ENCODE measurements at regions not wholly inside any gene's neighbourhood (a gene's known extent, or its start where the extent isn't known, plus 50 kb on each side); places are given as distances from the start of the nearest gene placed in this dataset.
"Not testable (repeated sequence)": the region's sequence is repeated elsewhere in the genome, so short reads cannot be mapped to it uniquely, and the experiment has no call there.

- DNase-seq, result no peak
- Histone ChIP-seq H3K27ac (ENCODE audit: low read length) (no peak overlapping the region), H3K36me3 (ENCODE audit: control insufficient read depth, insufficient read depth, low read length) (no peaks in the 10 kb centered on the region), H3K4me3 (ENCODE audit: low read length) (no peak overlapping the region), H3K4me1 (ENCODE audit: control insufficient read depth, insufficient read depth, low read length) (peaks cover 6% of the 10 kb centered on the region), H3K9me3 (ENCODE audit: control insufficient read depth, low read depth, low read length) (no peaks in the 10 kb centered on the region), H3K27me3 (ENCODE audit: control insufficient read depth, insufficient read depth, low read length) (no peaks in the 10 kb centered on the region)
- WGBS (ENCODE audit: insufficient coverage, low lambda C conversion rate), result no CpG with 5 or more reads among the region's 7 CpGs
Observed at GRCh38 chr18:10141559-10141958, 227.7 kb downstream of the VAPA start.

- no peaks in the 10 kb centered on the region for H3K27me3 ChIP-seq (ENCODE audit: control insufficient read depth, insufficient read depth, low read length)
- no peaks in the 10 kb centered on the region for H3K36me3 ChIP-seq (ENCODE audit: control insufficient read depth, insufficient read depth, low read length)
- no peaks in the 10 kb centered on the region for H3K9me3 ChIP-seq (ENCODE audit: control insufficient read depth, low read depth, low read length)
- DNase-seq, result no peak
- no CpG with 5 or more reads among the region's 7 CpGs for WGBS (ENCODE audit: insufficient coverage, low lambda C conversion rate)
- H3K4me1 ChIP-seq (ENCODE audit: control insufficient read depth, insufficient read depth, low read length), result peaks cover 6% of the 10 kb centered on the region
- no peak overlapping the region for H3K4me3 ChIP-seq (ENCODE audit: low read length)
- no peak overlapping the region for H3K27ac ChIP-seq (ENCODE audit: low read length)
Observed at GRCh38 chr18:10142056-10142455, 228.2 kb downstream of the VAPA start.

- Histone ChIP-seq H3K4me3 (ENCODE audit: low read length) (no peak overlapping the region), H3K36me3 (ENCODE audit: control insufficient read depth, insufficient read depth, low read length) (no peaks in the 10 kb centered on the region), H3K27ac (ENCODE audit: low read length) (no peak overlapping the region), H3K27me3 (ENCODE audit: control insufficient read depth, insufficient read depth, low read length) (no peaks in the 10 kb centered on the region), H3K4me1 (ENCODE audit: control insufficient read depth, insufficient read depth, low read length) (peaks cover 6% of the 10 kb centered on the region), H3K9me3 (ENCODE audit: control insufficient read depth, low read depth, low read length) (no peaks in the 10 kb centered on the region)
- 90% methylated on average over 2 of the region's 14 CpGs for WGBS (ENCODE audit: insufficient coverage, low lambda C conversion rate)
- no peak for DNase-seq
Observed at GRCh38 chr18:10142496-10143160, 228.8 kb downstream of the VAPA start.

- H3K36me3 ChIP-seq (ENCODE audit: control insufficient read depth, insufficient read depth, low read length), result no peaks in the 10 kb centered on the region
- WGBS (ENCODE audit: insufficient coverage, low lambda C conversion rate), result no CpG with 5 or more reads among the region's 3 CpGs
- H3K9me3 ChIP-seq (ENCODE audit: control insufficient read depth, low read depth, low read length), result no peaks in the 10 kb centered on the region
- no peak overlapping the region for H3K4me3 ChIP-seq (ENCODE audit: low read length)
- no peak for DNase-seq
- peaks cover 6% of the 10 kb centered on the region for H3K4me1 ChIP-seq (ENCODE audit: control insufficient read depth, insufficient read depth, low read length)
- H3K27ac ChIP-seq (ENCODE audit: low read length), result no peak overlapping the region
- H3K27me3 ChIP-seq (ENCODE audit: control insufficient read depth, insufficient read depth, low read length), result no peaks in the 10 kb centered on the region
Observed at GRCh38 chr18:10143596-10143995, 229.8 kb downstream of the VAPA start.

- H3K27me3 ChIP-seq (ENCODE audit: control insufficient read depth, insufficient read depth, low read length), result no peaks in the 10 kb centered on the region
- no peak overlapping the region for H3K27ac ChIP-seq (ENCODE audit: low read length)
- no peak for DNase-seq
- no peak overlapping the region for H3K4me3 ChIP-seq (ENCODE audit: low read length)
- H3K36me3 ChIP-seq (ENCODE audit: control insufficient read depth, insufficient read depth, low read length), result no peaks in the 10 kb centered on the region
- peaks cover 6% of the 10 kb centered on the region for H3K4me1 ChIP-seq (ENCODE audit: control insufficient read depth, insufficient read depth, low read length)
- H3K9me3 ChIP-seq (ENCODE audit: control insufficient read depth, low read depth, low read length), result no peaks in the 10 kb centered on the region
- 60% methylated on average over 1 of the region's 4 CpGs for WGBS (ENCODE audit: insufficient coverage, low lambda C conversion rate)
Observed at GRCh38 chr18:10145546-10145945, 231.7 kb downstream of the VAPA start.

- Histone ChIP-seq H3K4me1 (ENCODE audit: control insufficient read depth, insufficient read depth, low read length) (no peaks in the 10 kb centered on the region), H3K4me3 (ENCODE audit: low read length) (no peak overlapping the region), H3K9me3 (ENCODE audit: control insufficient read depth, low read depth, low read length) (no peaks in the 10 kb centered on the region), H3K27ac (ENCODE audit: low read length) (no peak overlapping the region), H3K27me3 (ENCODE audit: control insufficient read depth, insufficient read depth, low read length) (no peaks in the 10 kb centered on the region), H3K36me3 (ENCODE audit: control insufficient read depth, insufficient read depth, low read length) (no peaks in the 10 kb centered on the region)
- no CpG with 5 or more reads among the region's 6 CpGs for WGBS (ENCODE audit: insufficient coverage, low lambda C conversion rate)
- no peak for DNase-seq
Observed at GRCh38 chr18:10147226-10147625, 233.4 kb downstream of the VAPA start.

DNA sequence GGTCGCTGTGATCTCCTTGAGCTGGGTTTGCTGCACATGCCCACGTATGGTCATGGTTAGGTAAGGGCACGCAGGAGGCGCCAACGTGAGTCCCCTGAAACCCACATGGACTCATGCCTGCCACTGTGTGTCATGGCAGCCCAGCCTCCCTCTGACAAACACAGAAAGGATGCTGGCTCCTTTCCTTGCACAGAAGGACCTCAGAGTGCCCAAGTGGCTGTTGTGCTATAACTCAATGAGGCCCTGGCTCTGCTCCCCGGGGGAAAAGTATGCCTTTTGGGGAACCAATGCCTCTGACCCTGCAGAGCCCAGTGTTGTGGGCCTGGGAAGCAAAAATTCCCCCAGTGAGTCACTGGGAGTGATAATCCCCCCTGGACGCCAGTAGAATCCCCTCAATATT is 233.9 kb downstream of the VAPA start:
- no peak for DNase-seq
- Histone ChIP-seq H3K36me3 (ENCODE audit: control insufficient read depth, insufficient read depth, low read length) (no peaks in the 10 kb centered on the region), H3K4me3 (ENCODE audit: low read length) (no peak overlapping the region), H3K4me1 (ENCODE audit: control insufficient read depth, insufficient read depth, low read length) (no peaks in the 10 kb centered on the region), H3K27ac (ENCODE audit: low read length) (no peak overlapping the region), H3K9me3 (ENCODE audit: control insufficient read depth, low read depth, low read length) (no peaks in the 10 kb centered on the region), H3K27me3 (ENCODE audit: control insufficient read depth, insufficient read depth, low read length) (no peaks in the 10 kb centered on the region)
- WGBS (ENCODE audit: insufficient coverage, low lambda C conversion rate), result no CpG with 5 or more reads among the region's 7 CpGs

DNA sequence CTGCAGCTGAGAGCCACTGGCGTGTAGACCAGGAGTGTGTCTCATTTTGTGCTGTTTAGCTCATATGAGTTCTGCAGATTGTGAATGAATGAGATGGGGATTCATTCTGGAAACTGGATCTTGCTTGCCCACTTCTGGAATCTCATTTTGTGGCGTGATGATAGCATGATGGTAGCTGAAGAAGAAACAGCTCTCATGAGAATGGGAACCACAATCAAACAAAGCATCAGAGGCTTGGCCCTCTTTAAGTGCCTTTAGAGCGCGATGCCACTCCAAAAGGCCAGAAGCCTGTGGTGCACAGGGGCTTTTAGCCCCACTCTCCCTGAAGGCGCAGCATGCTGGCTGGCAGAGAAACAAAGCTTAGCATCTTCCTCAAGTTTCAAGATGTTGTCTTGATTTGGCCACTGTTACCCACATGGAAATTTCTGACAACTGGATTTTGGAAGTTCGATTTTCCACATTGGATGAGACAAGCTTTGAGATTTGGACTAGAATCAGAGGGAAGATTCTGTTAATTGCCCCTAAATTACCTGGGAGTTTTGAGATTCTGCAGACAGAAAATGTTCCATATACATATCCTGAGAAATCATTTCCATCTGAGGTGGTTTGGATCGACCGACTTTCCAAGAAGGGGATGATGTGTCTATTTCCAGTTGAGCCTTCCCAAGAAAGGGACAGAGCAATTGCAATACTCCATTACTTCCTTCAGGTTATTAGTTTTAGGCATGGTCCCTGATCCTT is 234.5 kb downstream of the VAPA start:
- Histone ChIP-seq H3K36me3 (ENCODE audit: control insufficient read depth, insufficient read depth, low read length) (no peaks in the 10 kb centered on the region), H3K4me1 (ENCODE audit: control insufficient read depth, insufficient read depth, low read length) (no peaks in the 10 kb centered on the region), H3K27ac (ENCODE audit: low read length) (no peak overlapping the region), H3K4me3 (ENCODE audit: low read length) (no peak overlapping the region), H3K9me3 (ENCODE audit: control insufficient read depth, low read depth, low read length) (no peaks in the 10 kb centered on the region), H3K27me3 (ENCODE audit: control insufficient read depth, insufficient read depth, low read length) (no peaks in the 10 kb centered on the region)
- WGBS (ENCODE audit: insufficient coverage, low lambda C conversion rate), result no CpG with 5 or more reads among the region's 8 CpGs
- DNase-seq, result no peak

GRCh38 chr18:10149768-10150556 is 236.1 kb downstream of the VAPA start:
- H3K27me3 ChIP-seq (ENCODE audit: control insufficient read depth, insufficient read depth, low read length), result no peaks in the 10 kb centered on the region
- no peak for DNase-seq
- WGBS (ENCODE audit: insufficient coverage, low lambda C conversion rate), result no CpG with 5 or more reads among the region's 9 CpGs

DNA sequence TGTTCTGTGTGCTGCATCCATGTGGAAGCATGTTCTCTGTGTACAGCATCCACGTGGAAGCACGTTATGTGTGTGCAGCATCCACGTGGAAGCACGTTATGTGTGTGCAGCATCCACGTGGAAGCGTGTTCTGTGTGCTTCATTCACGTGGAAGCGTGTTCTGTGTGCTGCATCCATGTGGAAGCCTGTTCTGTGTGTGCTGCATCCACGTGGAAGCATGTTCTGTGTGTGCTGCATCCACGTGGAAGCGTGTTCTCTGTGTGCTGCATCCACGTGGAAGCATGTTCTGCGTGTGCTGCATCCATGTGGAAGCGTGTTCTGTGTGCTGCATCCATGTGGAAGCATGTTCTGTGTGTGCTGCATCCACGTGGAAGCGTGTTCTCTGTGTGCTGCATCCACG is 236.8 kb downstream of the VAPA start:
- no CpG with 5 or more reads among the region's 17 CpGs for WGBS (ENCODE audit: insufficient coverage, low lambda C conversion rate)
- not testable (repeated sequence) for H3K4me1 ChIP-seq (ENCODE audit: control insufficient read depth, insufficient read depth, low read length); H3K36me3 ChIP-seq (ENCODE audit: control insufficient read depth, insufficient read depth, low read length); H3K27me3 ChIP-seq (ENCODE audit: control insufficient read depth, insufficient read depth, low read length); H3K27ac ChIP-seq (ENCODE audit: low read length); H3K9me3 ChIP-seq (ENCODE audit: control insufficient read depth, low read depth, low read length); H3K4me3 ChIP-seq (ENCODE audit: low read length); DNase-seq

More at GRCh38 chr18:10149768-10150556, 236.1 kb downstream of the VAPA start:
- Histone ChIP-seq H3K27ac (ENCODE audit: low read length) (no peak overlapping the region), H3K4me1 (ENCODE audit: control insufficient read depth, insufficient read depth, low read length) (no peaks in the 10 kb centered on the region), H3K36me3 (ENCODE audit: control insufficient read depth, insufficient read depth, low read length) (no peaks in the 10 kb centered on the region), H3K9me3 (ENCODE audit: control insufficient read depth, low read depth, low read length) (no peaks in the 10 kb centered on the region), H3K4me3 (ENCODE audit: low read length) (no peak overlapping the region)

Measured in large intestine (tissue), 3 donors.